ENCODE measurements at regions not wholly inside any gene's neighbourhood (a gene's known extent, or its start where the extent isn't known, plus 50 kb on each side); places are given as distances from the start of the nearest gene placed in this dataset.

- Histone ChIP-seq H3K36me3 (ENCODE audit: control insufficient read depth in 2 of 2, insufficient read depth in 1 of 2, low read length in 2 of 2) (no peaks in the 10 kb centered on the region), H3K9me3 (ENCODE audit: control insufficient read depth, insufficient read depth, low read depth, low read length) (no peaks in the 10 kb centered on the region), H3K27ac (ENCODE audit: extremely low read depth, low read depth, low read length) (no peak overlapping the region), H3K4me3 (ENCODE audit: low read depth, low read length) (no peak overlapping the region), H3K4me1 (ENCODE audit: control insufficient read depth, insufficient read depth, low read length) (no peaks in the 10 kb centered on the region)
- CTCF ChIA-PET, result interaction anchor here (0.9 kb wide), 1 partner anchor 19 kb away, joined by 3 read pairs; no protein-coding TSS in a partner anchor
- TF ChIP-seq ZBTB17 (tag by site-specific recombination; IDR thresholded peaks at IDR 0.05) (no peak), ZNF704 (tag by site-specific recombination; IDR thresholded peaks at IDR 0.05) (no peak), ZBTB26 (tag by site-specific recombination; optimal IDR thresholded peaks at IDR 0.05) (no peak), ZBTB8A (tag by site-specific recombination; IDR thresholded peaks at IDR 0.05) (no peak), ZNF362 (tag by site-specific recombination; IDR thresholded peaks at IDR 0.05) (no peak), YY1 (tag by site-specific recombination; IDR thresholded peaks at IDR 0.05) (no peak), ZNF76 (tag by site-specific recombination; IDR thresholded peaks at IDR 0.05; ENCODE audit: borderline replicate concordance, low read depth) (no peak), ZNF645 (tag by site-specific recombination; IDR thresholded peaks at IDR 0.05) (no peak), ZNF433 (tag by site-specific recombination; IDR thresholded peaks at IDR 0.05; ENCODE audit: low read depth) (no peak), SP2 (tag by site-specific recombination; IDR thresholded peaks at IDR 0.05) (no peak), PBX3 (CRISPR knock-in tag; IDR thresholded peaks at IDR 0.05) (no peak), ZNF701 (tag by site-specific recombination; IDR thresholded peaks at IDR 0.05) (no peak)
- POLR2A ChIA-PET, result no interaction called here
Measured at GRCh38 chr7:81632418-81632817, 137.4 kb downstream of the HGF start.

GRCh38 chr7:81630600-81630999 lies 139.2 kb downstream of the HGF start:
- ChIA-PET POLR2A (no interaction called here), CTCF (interaction anchor here (0.5 kb wide), 1 partner anchor 9 kb away, joined by 3 read pairs; no protein-coding TSS in a partner anchor)
- Histone ChIP-seq H3K9me3 (ENCODE audit: control insufficient read depth, insufficient read depth, low read depth, low read length) (no peaks in the 10 kb centered on the region), H3K36me3 (ENCODE audit: control insufficient read depth in 2 of 2, insufficient read depth in 1 of 2, low read length in 2 of 2) (no peaks in the 10 kb centered on the region), H3K27ac (ENCODE audit: extremely low read depth, low read depth, low read length) (no peak overlapping the region), H3K4me3 (ENCODE audit: low read depth, low read length) (no peak overlapping the region), H3K4me1 (ENCODE audit: control insufficient read depth, insufficient read depth, low read length) (no peaks in the 10 kb centered on the region)
- no peak for TF ChIP-seq ZNF202 (tag by site-specific recombination; IDR thresholded peaks at IDR 0.05; ENCODE audit: borderline replicate concordance)

- Histone ChIP-seq H3K36me3 (ENCODE audit: control insufficient read depth in 2 of 2, insufficient read depth in 1 of 2, low read length in 2 of 2) (no peaks in the 10 kb centered on the region), H3K27ac (ENCODE audit: extremely low read depth, low read depth, low read length) (no peak overlapping the region), H3K9me3 (ENCODE audit: control insufficient read depth, insufficient read depth, low read depth, low read length) (no peaks in the 10 kb centered on the region), H3K4me3 (ENCODE audit: low read depth, low read length) (no peak overlapping the region), H3K4me1 (ENCODE audit: control insufficient read depth, insufficient read depth, low read length) (no peaks in the 10 kb centered on the region)
- ChIA-PET POLR2A (no interaction called here), CTCF (no interaction called here)
- TF ChIP-seq ZBTB26 (tag by site-specific recombination; optimal IDR thresholded peaks at IDR 0.05) (no peak), ZNF266 (tag by site-specific recombination; IDR thresholded peaks at IDR 0.05; ENCODE audit: low read depth) (no peak), ZNF555 (tag by site-specific recombination; conservative IDR thresholded peaks at IDR 0.05) (no peak), ZNF785 (tag by site-specific recombination; IDR thresholded peaks at IDR 0.05) (no peak), SCRT1 (tag by site-specific recombination; IDR thresholded peaks at IDR 0.05; ENCODE audit: borderline replicate concordance) (no peak), ZNF514 (tag by site-specific recombination; IDR thresholded peaks at IDR 0.05) (no peak), PATZ1 (tag by site-specific recombination; IDR thresholded peaks at IDR 0.05) (no peak), ZBTB44 (tag by site-specific recombination; IDR thresholded peaks at IDR 0.05) (no peak), ZNF629 (tag by site-specific recombination; IDR thresholded peaks at IDR 0.05) (no peak)
Measured at GRCh38 chr7:81629702-81630101, 140.1 kb downstream of the HGF start.
